Stimulated activated CD4-positive, alpha-beta T cell treated with anti-CD3 and anti-CD28 coated beads, Interleukin-12 subunit alpha, Interleukin-12 subunit beta, amount 100 ng/mL, for 48 hours (primary cell): ENCODE measurements at regions not wholly inside any gene's neighbourhood (a gene's known extent, or its start where the extent isn't known, plus 50 kb on each side); places are given as distances from the start of the nearest gene placed in this dataset.
"Not testable (repeated sequence)": the region's sequence is repeated elsewhere in the genome, so short reads cannot be mapped to it uniquely, and the experiment has no call there.

ENCODE experiments used
- DNase-seq, 3 donors: peaks; one replicate each; pipeline ENCODE4 v3.0.0-alpha.2; 2020; ENCODE audit warnings: low read depth in 2 of 3, low spot score in 1 of 3

DNA sequence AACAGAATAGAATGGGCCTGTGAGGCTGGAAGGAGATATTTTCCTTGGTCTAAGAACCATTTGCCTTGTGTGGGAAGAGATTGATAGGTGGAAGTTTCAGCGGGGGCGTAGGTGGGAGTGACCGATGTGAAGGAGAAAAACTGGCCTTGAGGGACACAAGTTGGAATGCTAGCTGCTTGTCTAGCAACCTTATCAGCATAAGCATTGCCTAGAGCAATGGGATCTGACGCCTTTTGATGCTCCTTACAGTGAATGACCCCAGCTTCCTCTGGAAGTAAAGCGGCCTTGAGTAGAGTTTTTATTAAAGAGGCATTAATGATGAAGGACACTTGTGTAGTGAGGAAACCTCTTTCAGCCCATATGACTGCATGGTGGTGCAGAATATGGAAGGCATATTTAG is 843.8 kb upstream of the ANO3 start:
- DNase-seq = not testable (repeated sequence)

DNA sequence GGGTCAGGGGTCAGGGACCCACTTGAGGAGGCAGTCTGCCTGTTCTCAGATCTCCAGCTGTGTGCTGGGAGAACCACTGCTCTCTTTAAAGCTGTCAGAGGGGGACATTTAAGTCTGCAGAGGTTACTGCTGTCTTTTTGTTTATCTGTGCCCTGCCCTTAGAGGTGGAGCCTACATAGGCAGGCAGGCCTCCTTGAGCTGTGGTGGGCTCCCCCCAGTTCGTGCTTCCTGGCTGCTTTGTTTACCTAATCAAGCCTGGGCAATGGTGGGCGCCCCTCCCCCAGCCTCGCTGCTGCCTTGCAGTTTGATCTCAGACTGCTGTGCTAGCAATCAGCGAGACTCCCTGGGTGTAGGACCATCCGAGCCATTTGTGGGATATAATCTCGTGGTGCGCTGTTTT is 830.5 kb upstream of the ANO3 start:
- DNase-seq = not testable (repeated sequence)

DNA sequence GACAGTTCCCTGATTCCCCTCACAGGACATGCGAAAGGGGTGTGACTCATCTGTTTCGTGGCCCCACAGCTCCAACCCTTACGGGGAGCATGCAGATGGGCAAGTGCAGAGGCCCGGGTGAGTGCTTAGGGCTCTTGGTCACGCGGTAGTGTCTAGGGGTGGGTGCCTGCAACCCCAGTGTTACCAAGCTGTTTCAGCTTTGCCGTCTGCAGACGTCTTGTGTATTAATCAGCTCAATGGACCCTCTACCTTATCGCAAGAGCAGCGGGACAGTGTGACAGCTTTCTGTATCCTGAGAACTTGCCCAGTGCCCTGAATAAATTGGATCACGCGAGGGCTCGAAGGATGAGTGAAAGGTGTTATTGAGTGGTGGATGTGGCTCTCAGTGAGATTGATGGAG is 816.4 kb upstream of the ANO3 start:
- DNase-seq = no peak

DNA sequence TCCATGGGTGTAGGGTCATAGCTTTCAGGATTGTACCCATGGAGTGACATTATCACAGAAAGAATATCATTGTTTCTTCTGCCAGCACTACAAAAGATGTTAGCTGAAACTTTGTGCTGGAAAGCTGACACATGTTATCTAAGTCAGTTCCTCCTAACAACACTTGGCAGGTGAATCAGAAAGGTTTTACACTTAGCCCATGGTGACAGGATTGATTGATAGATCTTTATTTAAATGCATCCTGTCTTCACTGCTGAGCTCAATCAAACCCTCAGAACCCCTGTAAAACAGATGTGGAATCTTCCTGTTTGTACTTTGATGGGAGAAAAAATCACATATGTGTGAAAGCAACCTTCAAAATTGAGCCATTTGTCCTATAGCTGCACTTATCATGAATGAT is 811.5 kb upstream of the ANO3 start:
- no peak for DNase-seq

DNA sequence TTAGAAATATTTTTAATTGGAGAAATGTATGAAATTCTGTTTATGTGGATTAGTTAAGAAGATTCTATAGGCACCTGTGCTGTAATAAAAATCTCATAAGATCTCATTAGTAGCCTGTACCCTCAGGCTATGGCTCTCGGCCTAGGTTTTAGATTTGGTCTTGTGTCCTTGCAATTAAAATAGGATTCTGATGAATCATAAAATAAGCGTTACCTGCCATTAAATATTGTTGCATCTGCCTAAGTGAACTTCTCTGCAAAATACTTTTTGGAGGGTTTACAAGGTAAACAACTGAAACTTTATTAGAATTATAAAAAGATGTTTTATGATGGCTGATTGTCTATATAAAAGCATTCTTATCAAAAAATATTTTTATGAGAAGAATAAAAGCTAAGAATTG is 804.1 kb upstream of the ANO3 start:
- DNase-seq = no peak

DNA sequence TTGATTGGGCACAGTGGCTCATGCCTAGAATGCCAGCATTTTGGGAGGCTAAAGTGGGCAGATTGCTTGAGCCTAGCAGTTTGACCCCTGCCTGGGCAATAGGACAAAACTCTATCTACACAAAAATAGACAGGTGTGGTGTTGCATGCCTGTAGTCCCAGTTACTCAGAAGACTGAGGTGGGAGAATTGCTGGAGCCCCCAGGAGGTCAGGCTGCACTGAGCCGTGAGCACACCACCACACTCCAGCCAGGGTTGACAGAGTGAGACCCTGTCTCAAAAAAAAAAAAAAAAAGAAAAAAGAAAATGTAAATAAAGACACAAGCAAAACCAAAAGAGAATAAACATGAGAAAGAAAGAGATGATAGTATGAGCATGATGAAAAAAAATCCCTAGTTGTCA is 802.4 kb upstream of the ANO3 start:
- DNase-seq = no peak

DNA sequence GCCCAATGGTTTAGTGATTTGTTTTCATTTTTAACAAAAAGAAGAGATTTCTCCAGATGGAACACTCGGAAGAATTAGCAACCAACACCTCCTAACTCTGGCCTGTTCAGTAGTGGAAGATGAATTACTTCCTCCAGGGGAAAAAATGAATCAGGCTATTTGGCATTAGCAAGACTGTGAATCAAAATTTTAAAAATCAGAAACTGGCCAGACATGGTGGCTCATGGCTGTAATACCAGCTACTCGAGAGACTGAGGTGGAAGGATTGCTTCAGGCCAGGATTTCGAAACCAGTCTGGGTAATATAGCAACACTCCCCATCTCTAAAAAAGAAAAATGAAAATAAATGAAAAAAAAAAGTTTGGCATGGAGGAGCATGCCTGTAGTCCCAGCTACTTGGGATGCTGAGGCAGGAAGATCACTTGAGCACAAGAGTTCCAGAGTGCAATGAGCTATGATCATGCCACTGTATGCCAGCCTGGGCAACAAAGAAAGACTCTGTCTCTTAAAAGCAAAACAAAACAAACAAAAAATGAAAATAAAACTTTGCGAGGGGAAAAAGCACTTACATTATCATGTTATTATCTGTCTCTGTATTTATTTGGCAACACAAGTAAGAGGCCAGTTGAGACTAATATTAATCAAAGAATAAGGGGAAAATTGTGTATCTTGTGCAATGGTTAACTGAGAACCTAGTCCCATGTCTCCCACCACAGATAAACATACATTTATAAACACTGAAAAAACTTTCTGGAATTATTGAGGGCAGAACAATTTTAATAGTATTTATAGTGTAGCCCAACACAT is 796.3 kb upstream of the ANO3 start:
- DNase-seq = no peak

DNA sequence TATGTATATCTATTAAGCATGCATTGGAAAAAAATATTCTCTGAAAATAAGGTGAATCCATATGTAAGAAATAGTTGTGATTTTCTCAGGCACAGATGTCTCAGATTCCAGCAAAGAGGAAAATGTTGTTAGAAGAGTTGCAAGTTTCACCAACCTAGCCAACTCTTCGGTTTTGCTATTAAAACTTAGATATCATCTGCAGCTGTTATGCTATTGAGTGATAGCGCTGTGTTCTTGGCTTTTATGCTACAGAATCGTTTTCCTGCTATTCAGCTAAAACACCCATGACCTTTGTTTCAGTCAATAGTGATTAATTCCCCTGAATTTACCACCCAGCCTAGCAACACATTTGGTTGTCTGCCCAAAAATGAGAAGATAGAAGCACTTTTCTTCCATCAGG is 795.6 kb upstream of the ANO3 start:
- no peak for DNase-seq

DNA sequence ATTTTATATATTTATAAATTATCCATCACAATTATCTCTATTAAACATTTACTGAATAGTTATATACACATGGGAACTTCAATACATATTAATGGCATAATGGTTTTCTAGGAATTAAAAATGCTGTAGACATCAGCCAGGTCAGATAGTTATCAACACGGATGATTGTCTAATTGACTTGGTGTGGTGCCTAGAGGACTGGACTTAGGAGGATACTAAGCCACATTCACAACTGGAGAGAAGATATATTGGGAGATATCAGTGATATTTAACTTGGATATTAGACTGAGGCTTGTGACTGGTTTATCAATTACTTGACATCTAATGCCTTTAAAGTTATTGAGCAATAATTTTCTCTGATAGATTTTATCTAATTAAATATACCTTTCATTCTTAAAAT is 794.5 kb upstream of the ANO3 start:
- DNase-seq = no peak

DNA sequence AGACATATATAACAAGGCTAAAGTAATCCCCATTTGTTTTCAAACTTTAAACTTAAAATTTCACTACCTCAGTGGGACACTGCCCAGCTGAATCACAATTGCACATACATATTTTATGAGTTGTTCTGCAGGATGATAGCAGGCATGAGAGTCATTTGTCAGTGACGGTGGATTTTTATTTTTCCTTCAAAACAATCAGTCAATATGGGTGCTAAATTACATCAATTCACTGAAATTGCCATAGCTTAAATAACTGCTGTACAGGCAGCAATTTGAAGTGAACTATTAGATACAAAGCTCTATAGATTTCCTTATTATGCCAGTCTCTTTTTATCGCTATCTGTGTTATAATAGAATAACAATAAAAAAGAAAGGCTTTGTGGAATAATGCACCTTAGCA is 784.6 kb upstream of the ANO3 start:
- DNase-seq = no peak

DNA sequence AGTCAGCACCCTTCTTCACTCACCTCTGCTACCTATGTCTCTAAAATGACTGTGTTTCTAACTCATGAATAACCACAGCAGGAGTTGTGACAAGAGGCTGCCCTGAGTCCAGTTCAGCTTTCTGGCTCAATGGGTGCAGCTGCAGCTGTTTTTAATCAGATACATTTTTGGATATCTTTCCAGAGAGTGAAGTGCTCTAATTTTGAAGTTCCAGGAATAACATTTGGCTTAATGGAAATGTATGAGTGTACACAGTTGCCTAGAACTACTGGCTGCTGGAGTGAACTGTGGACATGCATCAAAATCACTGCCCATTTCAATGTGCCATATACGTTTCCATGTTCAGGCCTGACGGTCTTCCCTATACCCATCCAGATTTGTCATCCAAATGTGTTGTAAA is 769.5 kb upstream of the ANO3 start:
- no peak for DNase-seq

DNA sequence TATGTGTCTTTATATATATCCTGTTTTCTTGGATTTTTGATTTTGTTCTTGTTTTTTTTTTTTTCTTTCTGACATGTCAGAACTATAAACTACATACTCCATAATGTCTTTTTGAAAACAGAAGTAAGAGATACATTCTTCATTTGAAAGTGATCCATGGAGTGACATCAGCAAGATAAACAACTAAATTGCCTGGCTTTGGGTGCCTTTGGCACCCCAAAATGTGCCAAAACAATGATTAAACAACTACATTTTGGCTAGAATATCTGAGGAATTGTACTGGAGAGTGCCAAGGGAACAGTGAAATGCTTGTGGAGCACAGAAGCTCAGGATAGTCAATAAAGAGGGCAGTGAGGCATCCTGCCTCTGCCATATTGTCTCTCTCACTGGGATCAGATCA is 766.1 kb upstream of the ANO3 start:
- DNase-seq = no peak

DNA sequence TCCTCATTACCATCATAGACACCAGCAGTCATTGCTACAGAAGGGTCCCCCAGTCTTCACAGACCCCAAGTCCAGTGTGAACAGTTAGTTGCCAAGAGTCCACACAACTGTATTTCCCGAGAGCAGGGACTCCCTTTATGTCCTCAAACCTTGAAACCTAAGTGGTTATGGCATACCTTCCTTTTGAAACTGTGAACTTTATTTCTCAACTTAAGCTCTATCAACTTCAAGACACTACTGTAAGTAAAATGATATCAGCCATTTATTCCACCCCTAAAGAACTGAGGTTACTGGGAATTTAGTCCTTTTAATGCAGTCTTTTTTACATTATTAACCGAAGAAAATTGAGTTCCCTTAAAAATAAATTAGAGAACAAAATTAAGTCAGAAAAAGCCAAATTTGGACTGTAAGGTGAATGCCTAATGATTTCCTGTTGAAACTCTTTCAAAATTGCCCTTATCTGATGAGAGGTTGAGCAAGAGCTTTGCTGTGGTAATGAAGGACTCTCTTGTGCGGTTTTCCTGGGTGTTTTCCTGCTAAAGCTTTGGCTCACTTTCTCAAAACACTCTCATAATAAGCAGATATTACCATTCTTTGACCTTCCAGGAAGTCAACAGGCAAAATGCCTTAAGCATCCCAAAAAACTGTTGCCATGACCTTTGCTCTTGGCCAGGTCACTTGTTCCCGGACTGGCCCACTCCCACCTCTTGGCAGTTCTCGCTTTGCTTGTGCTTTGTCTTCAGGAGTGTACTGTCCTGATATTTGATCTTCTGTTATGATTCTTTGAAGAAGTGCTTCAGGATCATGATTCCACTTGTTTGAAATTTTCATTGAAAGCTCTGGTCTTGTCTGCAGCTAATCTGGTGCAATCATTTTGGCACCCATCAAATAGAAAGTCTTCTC is 765.4 kb upstream of the ANO3 start:
- DNase-seq = no peak

DNA sequence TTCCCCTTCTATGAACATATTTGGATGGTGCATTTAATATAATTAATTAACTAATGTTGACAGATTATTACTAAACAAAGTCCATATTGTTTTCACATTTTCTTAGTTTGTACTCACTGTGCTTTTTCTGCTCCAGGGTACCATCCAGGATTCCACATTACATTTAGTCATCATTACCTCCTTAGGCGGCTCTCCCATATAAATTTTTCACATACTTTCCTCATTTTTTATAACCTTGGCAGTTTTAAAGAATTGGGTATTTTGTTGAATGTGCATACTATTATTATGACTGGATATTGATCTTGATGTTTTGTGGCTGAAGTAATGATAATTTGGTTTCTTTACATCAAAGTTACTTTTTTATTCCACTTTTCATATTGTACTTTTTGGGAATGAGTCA is 755.6 kb upstream of the ANO3 start:
- no peak for DNase-seq

DNA sequence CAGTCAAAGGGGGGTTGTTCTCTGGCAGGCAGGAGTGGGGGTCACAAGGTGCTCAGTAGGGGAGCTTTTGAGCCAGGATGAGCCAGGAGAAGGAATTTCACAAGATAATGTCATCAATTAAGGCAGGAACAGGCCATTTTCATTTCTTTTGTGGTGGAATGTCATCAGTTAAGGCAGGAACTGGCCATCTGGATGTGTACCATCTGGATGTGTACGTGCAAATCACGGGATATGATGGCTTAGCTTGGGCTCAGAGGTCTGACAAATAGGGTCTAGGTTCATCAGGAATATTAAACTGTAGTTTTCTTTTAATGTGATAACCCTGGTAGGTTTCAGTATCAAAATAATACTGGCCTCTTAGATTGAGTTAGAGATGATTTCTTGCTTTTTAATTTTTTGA is 752.4 kb upstream of the ANO3 start:
- not testable (repeated sequence) for DNase-seq

DNA sequence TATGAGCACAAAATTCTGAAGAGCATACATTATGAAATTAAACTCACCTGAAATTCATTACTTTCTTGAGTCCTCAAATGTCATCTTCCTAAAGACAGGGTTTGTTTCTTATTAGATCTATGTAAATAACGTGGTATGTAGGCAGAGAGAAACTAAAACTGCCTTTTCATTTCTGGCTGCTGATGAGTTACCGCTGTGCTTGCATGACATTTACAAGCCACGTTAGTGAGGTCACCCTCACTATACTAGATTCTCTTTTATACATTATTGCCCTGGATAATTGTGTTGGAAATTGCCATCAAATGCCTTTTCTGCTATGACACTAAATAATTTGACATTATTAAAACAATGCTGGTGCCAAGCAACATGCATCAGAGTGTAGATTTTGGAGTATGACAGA is 748.3 kb upstream of the ANO3 start:
- no peak for DNase-seq

DNA sequence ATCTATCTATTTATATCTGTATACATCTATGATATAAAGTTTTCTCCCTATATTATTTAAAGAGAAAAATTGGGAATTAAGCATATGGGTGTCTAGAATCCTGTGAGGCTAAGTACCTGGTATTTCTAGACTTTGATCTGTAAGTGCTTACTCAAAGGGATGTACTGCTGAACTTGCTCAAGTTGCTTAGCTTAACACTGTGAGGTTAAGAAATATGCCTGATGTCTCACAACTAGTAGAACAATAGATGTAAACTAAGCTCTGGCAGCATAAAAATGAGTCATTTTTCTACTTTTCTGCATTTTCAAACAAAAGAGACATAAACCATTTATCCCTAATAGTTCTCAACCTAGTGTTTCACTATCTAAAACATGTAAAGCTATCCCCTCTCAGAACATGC is 744.4 kb upstream of the ANO3 start:
- DNase-seq = no peak

DNA sequence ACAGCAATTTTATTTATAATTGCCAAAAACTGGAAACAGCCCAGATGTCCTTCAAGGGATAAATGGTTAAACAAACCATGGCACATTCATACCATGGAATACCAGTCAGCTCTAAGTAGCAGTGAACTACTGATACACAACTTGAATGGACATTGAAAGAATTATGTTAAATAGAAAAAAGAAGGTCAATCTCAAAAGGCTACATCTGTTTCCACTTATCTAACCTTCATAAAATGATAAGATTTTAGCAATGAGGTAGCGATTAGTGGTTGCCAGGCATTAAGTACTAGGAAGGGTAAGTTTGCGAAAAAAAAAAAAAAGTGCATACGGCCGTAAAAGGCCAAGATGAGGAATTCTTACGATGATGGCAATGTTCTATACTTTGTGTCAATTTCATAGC is 738.7 kb upstream of the ANO3 start:
- no peak for DNase-seq

DNA sequence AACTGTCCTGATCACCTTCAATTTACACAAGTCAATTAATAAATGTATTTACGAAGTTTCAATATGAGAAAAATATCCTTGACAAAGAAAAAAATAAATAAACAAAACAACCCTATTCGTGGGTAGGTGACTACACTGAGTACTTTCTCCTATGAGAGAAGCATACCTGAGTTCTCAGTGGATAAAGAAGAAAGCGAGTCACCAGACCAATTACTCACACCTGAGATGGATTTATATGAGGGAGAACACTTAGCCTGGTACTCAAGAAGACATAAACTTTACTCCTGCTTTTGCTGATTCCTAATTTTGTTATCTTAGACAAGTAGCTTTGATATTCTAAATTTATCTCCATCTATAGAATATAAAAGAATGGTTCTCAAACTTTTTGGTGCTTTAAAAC is 735.2 kb upstream of the ANO3 start:
- no peak for DNase-seq

DNA sequence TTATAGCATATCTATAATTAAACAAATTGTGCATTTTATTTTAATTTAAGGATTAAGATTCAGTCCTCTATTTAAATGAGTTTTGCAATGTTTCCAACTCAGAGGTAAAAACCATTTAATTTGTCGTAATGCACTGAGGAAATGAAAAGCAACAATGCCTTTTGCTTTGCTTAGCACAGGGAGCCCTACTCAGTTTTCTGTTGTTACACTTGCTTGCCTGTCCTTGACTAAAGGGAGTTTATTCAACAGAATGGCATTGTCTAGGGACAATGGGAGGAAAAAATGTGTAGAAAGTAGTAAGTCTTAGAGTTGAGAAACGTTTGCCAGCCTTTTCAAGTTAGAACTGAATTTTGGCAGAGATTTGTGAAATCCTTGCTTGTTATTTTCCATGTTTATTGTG is 734.2 kb upstream of the ANO3 start:
- DNase-seq = no peak

DNA sequence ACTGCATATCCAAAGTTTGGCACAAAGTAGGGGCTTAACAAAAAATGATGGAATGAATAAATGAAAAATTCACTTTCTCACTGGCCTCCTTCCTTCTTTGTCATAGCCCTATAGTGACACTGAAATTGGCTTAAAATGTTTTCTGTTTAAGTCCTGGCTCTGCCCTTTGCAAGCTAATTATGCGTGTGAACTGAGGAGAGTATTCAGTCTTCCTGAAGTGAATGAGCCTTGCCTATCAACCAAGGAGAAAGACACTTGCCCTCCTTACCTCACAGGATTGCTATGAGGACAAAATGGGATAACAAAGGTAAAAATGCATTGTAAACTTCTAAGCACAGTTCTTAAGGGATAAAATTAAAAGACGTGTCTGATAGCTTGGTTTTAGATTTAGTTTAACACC is 729.8 kb upstream of the ANO3 start:
- DNase-seq = no peak

DNA sequence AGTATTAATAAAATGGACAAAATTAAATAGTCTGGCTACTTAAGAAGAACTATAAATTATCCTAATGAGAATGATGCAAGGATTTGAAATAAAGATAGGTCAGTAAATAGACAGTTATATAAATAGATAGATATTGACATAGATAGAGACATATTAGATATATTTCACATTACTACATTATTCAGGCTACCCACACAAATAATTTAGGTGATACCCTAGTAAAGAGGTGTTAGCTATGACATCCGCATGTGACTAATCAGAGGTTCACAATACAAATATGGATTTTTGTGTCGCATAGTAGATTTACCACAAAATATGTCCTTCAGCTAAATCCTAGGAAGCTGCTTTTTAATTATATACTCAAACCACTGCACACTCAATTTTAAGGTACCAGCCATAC is 729.0 kb upstream of the ANO3 start:
- no peak for DNase-seq

DNA sequence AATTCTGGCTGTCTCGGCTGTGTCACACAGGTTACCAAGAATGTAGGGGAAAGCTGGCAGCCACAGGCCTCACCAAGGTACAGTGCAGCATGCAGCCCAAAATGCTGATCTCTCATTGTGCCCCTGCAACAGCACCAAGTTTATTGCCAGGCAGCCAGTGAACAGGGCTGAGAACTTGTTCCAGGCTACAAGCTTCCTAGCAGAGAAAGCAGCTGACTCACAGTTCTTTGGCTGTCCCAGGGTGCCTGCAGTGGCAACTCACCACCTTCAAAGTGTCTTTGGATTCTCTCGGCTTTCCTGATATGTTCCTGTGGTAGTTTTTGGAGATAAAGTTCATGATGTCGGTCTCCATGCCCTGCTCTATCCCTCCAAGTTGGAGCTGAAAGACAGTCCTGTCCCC is 719.1 kb upstream of the ANO3 start:
- DNase-seq = no peak
